Thymus (tissue), 11 donors: ENCODE measurements at regions not wholly inside any gene's neighbourhood (a gene's known extent, or its start where the extent isn't known, plus 50 kb on each side); places are given as distances from the start of the nearest gene placed in this dataset.

Experiments used
- DNase-seq, 9 donors: peaks; one replicate each; pipeline ENCODE4 v3.0.0-alpha.2; 2013; ENCODE audit warnings: low spot score in 9 of 9, low read depth in 6 of 9, missing footprints in 1 of 9
- H3K27ac ChIP-seq, 2 donors: one replicate each; pipeline ENCODE4 v1.5.1; 2013; ENCODE audit warnings: control low read depth in 1 of 2, low read depth in 1 of 2, low read length in 1 of 2, mild to moderate bottlenecking in 1 of 2, moderate library complexity in 1 of 2
- H3K27me3 ChIP-seq, 2 donors: one replicate each; pipeline ENCODE4 v1.5.1; 2013; ENCODE audit warnings: low read length in 1 of 2; ENCODE audit not compliant: control insufficient read depth in 2 of 2, insufficient read depth in 1 of 2
- H3K36me3 ChIP-seq, 2 donors: one replicate each; pipeline ENCODE4 v1.5.1; 2013; ENCODE audit warnings: low read length in 1 of 2, mild to moderate bottlenecking in 1 of 2, moderate library complexity in 1 of 2; ENCODE audit not compliant: control insufficient read depth in 2 of 2, insufficient read depth in 2 of 2
- H3K4me1 ChIP-seq, 2 donors: one replicate each; pipeline ENCODE4 v1.5.1; 2013; ENCODE audit warnings: low read length in 2 of 2; ENCODE audit not compliant: control insufficient read depth in 2 of 2, insufficient read depth in 2 of 2
- H3K4me3 ChIP-seq, 2 donors: one replicate each; pipeline ENCODE4 v1.5.1; 2013; ENCODE audit warnings: low read length in 2 of 2, control low read depth in 1 of 2, mild to moderate bottlenecking in 1 of 2
- H3K9me3 ChIP-seq, 2 donors: one replicate each; pipeline ENCODE4 v1.5.1; 2013; ENCODE audit warnings: low read length in 1 of 2, mild to moderate bottlenecking in 1 of 2; ENCODE audit not compliant: control insufficient read depth in 2 of 2, insufficient read depth in 1 of 2
- WGBS: extraction: QIAGEN DNeasy Blood & Tissue Kit; methylation state at CpG from one replicate; pipeline ENCODE4 v1.1.7; 2013; 5-methylcytosine and 5-hydroxymethylcytosine counted together
- donor health status: healthy.

DNA sequence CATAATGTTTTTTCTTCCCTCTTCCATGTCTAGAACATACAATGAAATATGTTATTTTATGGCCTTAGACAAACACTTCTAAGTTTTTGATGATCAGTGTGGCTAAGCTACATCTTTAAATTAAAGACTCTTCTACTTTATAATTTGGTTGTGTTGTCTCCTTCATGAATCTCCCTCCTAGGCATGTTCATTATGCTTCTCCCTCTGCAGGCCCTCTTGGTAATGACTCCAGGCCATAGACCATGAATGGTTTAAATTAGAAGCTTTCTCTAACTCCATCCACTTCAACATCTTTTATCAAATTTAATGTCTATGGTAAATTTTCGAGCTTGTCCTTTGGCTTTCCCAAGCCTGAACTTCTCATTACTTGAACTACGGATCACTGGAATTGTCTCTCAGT, 342.7 kb upstream of the ADAMTS16 start:
- 97% methylated on average over 2 of the region's 2 CpGs for WGBS
- Histone ChIP-seq H3K9me3 (no peaks in the 10 kb centered on the region), H3K4me1 (no peaks in the 10 kb centered on the region), H3K27me3 (no peaks in the 10 kb centered on the region), H3K27ac (no peak overlapping the region), H3K36me3 (no peaks in the 10 kb centered on the region), H3K4me3 (no peak overlapping the region)
- DNase-seq: no peak

- Histone ChIP-seq H3K4me1 (no peaks in the 10 kb centered on the region), H3K27me3 (no peaks in the 10 kb centered on the region), H3K4me3 (no peak overlapping the region), H3K9me3 (no peaks in the 10 kb centered on the region), H3K27ac (no peak overlapping the region), H3K36me3 (no peaks in the 10 kb centered on the region)
- 54% methylated on average over 3 of the region's 3 CpGs for WGBS
- DNase-seq: no peak
Measured at GRCh38 chr5:4802044-4802443, 338.1 kb upstream of the ADAMTS16 start.

GRCh38 chr5:4804691-4805360, 335.3 kb upstream of the ADAMTS16 start:
- Histone ChIP-seq H3K27ac (no peak overlapping the region), H3K36me3 (no peaks in the 10 kb centered on the region), H3K9me3 (no peaks in the 10 kb centered on the region), H3K4me3 (no peak overlapping the region), H3K27me3 (no peaks in the 10 kb centered on the region), H3K4me1 (no peaks in the 10 kb centered on the region)
- DNase-seq: no peak
- 83% methylated on average over 12 of the region's 12 CpGs for WGBS

DNA sequence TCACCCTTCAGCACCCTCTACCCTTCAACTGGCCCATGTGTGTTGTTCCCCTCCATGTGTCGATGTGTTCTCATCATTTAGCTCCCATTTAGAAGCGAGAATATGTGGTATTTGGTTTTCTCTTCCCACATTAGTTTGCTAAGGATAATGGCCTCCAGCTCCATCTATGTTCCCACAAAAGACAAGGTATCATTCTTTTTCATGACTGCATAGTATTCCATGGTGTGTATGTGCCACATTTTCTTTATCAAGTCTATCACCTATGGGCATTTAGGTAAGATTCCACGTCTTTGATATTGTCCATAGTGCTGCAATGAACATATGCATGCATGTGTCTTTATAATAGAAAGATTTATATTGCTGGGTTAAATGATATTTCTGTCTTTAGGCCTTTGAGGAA, 325.1 kb upstream of the ADAMTS16 start:
- no peak for DNase-seq
- no peaks in the 10 kb centered on the region for H3K9me3 ChIP-seq
- no peak overlapping the region for H3K4me3 ChIP-seq
- no peaks in the 10 kb centered on the region for H3K27me3 ChIP-seq
- 94% methylated on average over 3 of the region's 3 CpGs for WGBS
- no peak overlapping the region for H3K27ac ChIP-seq
- no peaks in the 10 kb centered on the region for H3K4me1 ChIP-seq
- H3K36me3 ChIP-seq: no peaks in the 10 kb centered on the region

DNA sequence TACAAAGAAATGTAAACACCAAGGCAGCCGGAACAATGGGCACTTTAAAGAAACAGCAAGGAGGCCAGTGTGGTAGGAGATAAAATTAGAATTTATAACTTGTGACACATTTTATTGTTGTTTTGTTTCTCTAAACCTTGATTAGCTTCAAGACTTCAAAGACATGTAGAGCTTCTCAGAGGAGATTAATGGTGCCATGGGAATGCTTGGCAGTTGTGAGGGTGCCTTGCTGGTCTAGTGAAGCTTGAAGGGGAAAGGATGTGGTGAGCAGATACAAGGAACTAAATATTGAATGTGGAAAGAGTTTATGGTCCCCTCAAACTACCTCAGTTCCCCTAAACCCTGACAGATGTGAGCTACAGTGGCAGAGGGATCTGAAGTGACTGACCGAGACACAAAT, 322.4 kb upstream of the ADAMTS16 start:
- no peaks in the 10 kb centered on the region for H3K27me3 ChIP-seq
- DNase-seq: no peak
- H3K4me3 ChIP-seq: no peak overlapping the region
- no peaks in the 10 kb centered on the region for H3K9me3 ChIP-seq
- H3K27ac ChIP-seq: no peak overlapping the region
- 60% methylated on average over 2 of the region's 2 CpGs for WGBS
- no peaks in the 10 kb centered on the region for H3K36me3 ChIP-seq
- no peaks in the 10 kb centered on the region for H3K4me1 ChIP-seq

GRCh38 chr5:4831325-4831724, 308.8 kb upstream of the ADAMTS16 start:
- H3K27ac ChIP-seq: no peak overlapping the region
- no peaks in the 10 kb centered on the region for H3K9me3 ChIP-seq
- no peaks in the 10 kb centered on the region for H3K36me3 ChIP-seq
- H3K4me1 ChIP-seq: no peaks in the 10 kb centered on the region
- no peak overlapping the region for H3K4me3 ChIP-seq
- H3K27me3 ChIP-seq: no peaks in the 10 kb centered on the region
- 41% methylated on average over 1 of the region's 1 CpG for WGBS
- DNase-seq: no peak

DNA sequence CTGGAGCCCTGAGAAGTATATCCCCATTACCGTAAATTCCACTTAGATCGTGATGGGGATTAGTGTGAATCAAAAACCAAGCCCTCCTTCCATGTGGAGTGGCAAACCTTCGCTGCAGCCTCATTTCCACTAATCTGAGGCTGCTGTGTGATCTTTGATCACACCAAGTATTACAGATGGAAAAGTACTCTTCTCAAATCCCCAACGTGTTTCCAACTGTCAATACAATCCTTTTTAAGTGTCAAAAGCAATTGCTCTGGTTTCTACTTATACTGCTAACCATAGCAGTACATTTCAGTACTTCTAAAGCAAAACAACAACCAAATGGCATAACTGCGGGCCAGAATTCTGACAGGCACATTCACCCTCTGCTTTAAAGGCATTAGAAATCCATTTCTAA, 307.7 kb upstream of the ADAMTS16 start:
- Histone ChIP-seq H3K4me3 (no peak overlapping the region), H3K9me3 (peaks cover 0 to under 1% of the 10 kb centered on the region in 2 donors), H3K4me1 (no peaks in the 10 kb centered on the region), H3K27me3 (no peaks in the 10 kb centered on the region), H3K27ac (no peak overlapping the region), H3K36me3 (no peaks in the 10 kb centered on the region)
- DNase-seq: no peak
- 72% methylated on average over 5 of the region's 5 CpGs for WGBS

- Histone ChIP-seq H3K27me3 (no peaks in the 10 kb centered on the region), H3K4me1 (no peaks in the 10 kb centered on the region), H3K4me3 (no peak overlapping the region)
Measured at GRCh38 chr5:4833104-4833738, 306.9 kb upstream of the ADAMTS16 start.

DNA sequence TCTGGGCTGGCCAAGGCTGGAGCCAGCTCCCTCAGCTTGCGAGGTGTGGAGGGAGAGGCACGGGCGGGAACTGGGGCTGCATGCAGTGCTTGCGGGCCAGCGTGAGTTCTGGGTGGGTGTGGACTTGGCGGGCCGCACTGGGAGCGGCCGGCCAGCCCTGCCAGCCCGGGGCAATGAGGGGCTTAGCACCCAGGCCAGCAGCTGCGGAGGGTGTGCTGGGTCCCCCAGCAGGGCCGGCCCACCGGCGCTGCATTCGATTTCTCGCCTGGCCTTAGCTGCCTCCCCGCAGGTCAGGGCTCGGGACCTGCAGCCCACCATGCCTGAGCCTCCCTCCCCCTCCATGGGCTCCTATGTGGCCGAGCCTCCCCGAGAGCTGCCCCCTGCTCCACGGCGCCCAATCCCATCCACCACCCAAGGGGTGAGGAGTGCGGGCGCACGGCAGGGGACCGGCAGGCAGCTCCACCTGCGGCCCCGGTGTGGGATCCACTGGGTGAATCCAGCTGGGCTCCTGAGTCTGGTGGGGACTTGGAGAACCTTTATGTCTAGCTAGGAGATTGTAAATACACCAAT, 302.6 kb upstream of the ADAMTS16 start:
- Histone ChIP-seq H3K27me3 (no peaks in the 10 kb centered on the region), H3K4me1 (no peaks in the 10 kb centered on the region), H3K27ac (no peak overlapping the region), H3K4me3 (no peak overlapping the region), H3K36me3 (no peaks in the 10 kb centered on the region), H3K9me3 (peaks cover 0 to 3% of the 10 kb centered on the region in 2 donors)
- WGBS: 94% methylated on average over 28 of the region's 28 CpGs
- DNase-seq: no peak

More at GRCh38 chr5:4833104-4833738, 306.9 kb upstream of the ADAMTS16 start:
- Histone ChIP-seq H3K27ac (no peak overlapping the region), H3K36me3 (no peaks in the 10 kb centered on the region), H3K9me3 (peaks cover 0 to 3% of the 10 kb centered on the region in 2 donors)
- no peak for DNase-seq
- 79% methylated on average over 4 of the region's 4 CpGs for WGBS
